ENCODE measurements at regions not wholly inside any gene's neighbourhood (a gene's known extent, or its start where the extent isn't known, plus 50 kb on each side); places are given as distances from the start of the nearest gene placed in this dataset.

GRCh38 chr15:35858707-35859106, 312.7 kb upstream of the DPH6 start:
- Mint-ChIP-seq H3K27me3 (ENCODE audit: unreplicated experiment) (no peaks in the 10 kb centered on the region), H3K36me3 (ENCODE audit: insufficient read depth, unreplicated experiment) (no peaks in the 10 kb centered on the region), H3K9me3 (ENCODE audit: low read depth, unreplicated experiment) (no peaks in the 10 kb centered on the region), H3K4me3 (ENCODE audit: low read depth, unreplicated experiment) (no peak overlapping the region), H3K4me1 (ENCODE audit: low read depth, unreplicated experiment) (no peaks in the 10 kb centered on the region), H3K27ac (ENCODE audit: unreplicated experiment) (no peak overlapping the region)
- TF ChIP-seq CTCF (IDR thresholded peaks at IDR 0.05; ENCODE audit: unreplicated experiment), result no peak
- CTCF ChIA-PET, result interaction anchor here (0.7 kb wide), 1 partner anchor 251 kb away, joined by 10 read pairs; no protein-coding TSS in a partner anchor
- BruUV-seq (replicated peaks), result no TSS peak
- intact Hi-C loops (cut with micrococcal nuclease; ENCODE audit: unreplicated experiment), result no loop called here
- no peak for DNase-seq

- no peak for TF ChIP-seq CTCF (IDR thresholded peaks at IDR 0.05; ENCODE audit: unreplicated experiment)
- Mint-ChIP-seq H3K27ac (ENCODE audit: unreplicated experiment) (no peak overlapping the region), H3K4me1 (ENCODE audit: low read depth, unreplicated experiment) (no peaks in the 10 kb centered on the region), H3K27me3 (ENCODE audit: unreplicated experiment) (no peaks in the 10 kb centered on the region), H3K9me3 (ENCODE audit: low read depth, unreplicated experiment) (no peaks in the 10 kb centered on the region), H3K36me3 (ENCODE audit: insufficient read depth, unreplicated experiment) (no peaks in the 10 kb centered on the region), H3K4me3 (ENCODE audit: low read depth, unreplicated experiment) (no peak overlapping the region)
- DNase-seq, result no peak
- CTCF ChIA-PET, result no interaction called here
- intact Hi-C loops (cut with micrococcal nuclease; ENCODE audit: unreplicated experiment), result no loop called here
- BruUV-seq (replicated peaks), result no TSS peak
Measured at GRCh38 chr15:35863655-35864054, 317.7 kb upstream of the DPH6 start.

GRCh38 chr15:35867356-35867755, 321.4 kb upstream of the DPH6 start:
- H3K27me3 Mint-ChIP-seq (ENCODE audit: unreplicated experiment), result no peaks in the 10 kb centered on the region
- no peak overlapping the region for H3K4me3 Mint-ChIP-seq (ENCODE audit: low read depth, unreplicated experiment)
- H3K4me1 Mint-ChIP-seq (ENCODE audit: low read depth, unreplicated experiment), result no peaks in the 10 kb centered on the region
- no TSS peak for BruUV-seq (replicated peaks)
- CTCF ChIA-PET, result no interaction called here
- no peaks in the 10 kb centered on the region for H3K9me3 Mint-ChIP-seq (ENCODE audit: low read depth, unreplicated experiment)
- no peak for DNase-seq
- intact Hi-C loops (cut with micrococcal nuclease; ENCODE audit: unreplicated experiment), result no loop called here
- TF ChIP-seq CTCF (IDR thresholded peaks at IDR 0.05; ENCODE audit: unreplicated experiment), result no peak
- no peaks in the 10 kb centered on the region for H3K36me3 Mint-ChIP-seq (ENCODE audit: insufficient read depth, unreplicated experiment)
- H3K27ac Mint-ChIP-seq (ENCODE audit: unreplicated experiment), result no peak overlapping the region

GRCh38 chr15:35871282-35871681, 325.3 kb upstream of the DPH6 start:
- Mint-ChIP-seq H3K4me3 (ENCODE audit: low read depth, unreplicated experiment) (no peak overlapping the region), H3K27me3 (ENCODE audit: unreplicated experiment) (no peaks in the 10 kb centered on the region), H3K4me1 (ENCODE audit: low read depth, unreplicated experiment) (no peaks in the 10 kb centered on the region), H3K9me3 (ENCODE audit: low read depth, unreplicated experiment) (no peaks in the 10 kb centered on the region), H3K36me3 (ENCODE audit: insufficient read depth, unreplicated experiment) (no peaks in the 10 kb centered on the region), H3K27ac (ENCODE audit: unreplicated experiment) (no peak overlapping the region)
- intact Hi-C loops (cut with micrococcal nuclease; ENCODE audit: unreplicated experiment), result no loop called here
- TF ChIP-seq CTCF (IDR thresholded peaks at IDR 0.05; ENCODE audit: unreplicated experiment), result no peak
- no peak for DNase-seq
- BruUV-seq (replicated peaks), result no TSS peak
- CTCF ChIA-PET, result no interaction called here

GRCh38 chr15:35871812-35872211, 325.8 kb upstream of the DPH6 start:
- Mint-ChIP-seq H3K9me3 (ENCODE audit: low read depth, unreplicated experiment) (no peaks in the 10 kb centered on the region), H3K4me3 (ENCODE audit: low read depth, unreplicated experiment) (no peak overlapping the region), H3K4me1 (ENCODE audit: low read depth, unreplicated experiment) (no peaks in the 10 kb centered on the region), H3K27ac (ENCODE audit: unreplicated experiment) (no peak overlapping the region), H3K36me3 (ENCODE audit: insufficient read depth, unreplicated experiment) (no peaks in the 10 kb centered on the region), H3K27me3 (ENCODE audit: unreplicated experiment) (no peaks in the 10 kb centered on the region)
- no TSS peak for BruUV-seq (replicated peaks)
- no peak for TF ChIP-seq CTCF (IDR thresholded peaks at IDR 0.05; ENCODE audit: unreplicated experiment)
- intact Hi-C loops (cut with micrococcal nuclease; ENCODE audit: unreplicated experiment), result no loop called here
- CTCF ChIA-PET, result no interaction called here
- no peak for DNase-seq

Measured in Calu3 (cell line).